IMR-90 (cell line): ENCODE measurements at regions not wholly inside any gene's neighbourhood (a gene's known extent, or its start where the extent isn't known, plus 50 kb on each side); places are given as distances from the start of the nearest gene placed in this dataset.

Experiments
- ATAC-seq: fragments of 200-7000 bp; cut with Tn5 transposase; 2 replicates; pipeline ENCODE4 v1.9.1; 2020; ENCODE audit warnings: low read depth, mild to moderate bottlenecking, moderate library complexity
- BruUV-seq: library from RNA; stranded (reverse); fragments of 400-500 nt; replicated peaks from 2 replicates; lab custom pipeline; 2021; lab: Mats Ljungman, UMichigan
- CTCF ChIA-PET: fragments of 300-600 bp; formaldehyde crosslinking; extraction: SDS; loops from one replicate; lab custom pipeline; 2021; ENCODE audit warnings: antibody characterized with exemption; lab: Yijun Ruan, JAX
- POLR2A ChIA-PET: fragments of 300-600 bp; sonication (Branson Sonifier 250); formaldehyde crosslinking; loops from one replicate; lab custom pipeline; 2022; ENCODE audit warnings: antibody characterized with exemption; ENCODE audit not compliant: unreplicated experiment; lab: Charles Lee
- DNase-seq: peaks from one replicate; pipeline ENCODE4 v3.0.0; 2013
- H2AFZ ChIP-seq: replicated peaks from 2 replicates; pipeline ENCODE3; 2013; ENCODE audit warnings: low read length, mild to moderate bottlenecking; ENCODE audit not compliant: poor library complexity
- H2AK5ac ChIP-seq: 2 replicates; pipeline ENCODE4 v1.6.1; 2013; ENCODE audit warnings: low read depth, low read length, inconsistent platforms
- H2AK9ac ChIP-seq: replicated peaks from 2 replicates; pipeline ENCODE3; 2013; ENCODE audit warnings: mild to moderate bottlenecking, low read depth, low read length, moderate library complexity; ENCODE audit not compliant: poor library complexity
- H2BK120ac ChIP-seq: 2 replicates; pipeline ENCODE4 v1.6.1; 2013; ENCODE audit warnings: low read depth, low read length, inconsistent platforms
- H2BK15ac ChIP-seq: 3 replicates; pipeline ENCODE4 v1.6.1; 2013; ENCODE audit warnings: low read depth, low read length, inconsistent platforms
- H2BK20ac ChIP-seq: 2 replicates; pipeline ENCODE4 v1.6.1; 2013; ENCODE audit warnings: low read depth, mild to moderate bottlenecking, inconsistent platforms, low read length, moderate library complexity
- H2BK5ac ChIP-seq: 2 replicates; pipeline ENCODE4 v1.6.1; 2013; ENCODE audit warnings: mild to moderate bottlenecking, low read depth, low read length, inconsistent platforms; ENCODE audit not compliant: poor library complexity, severe bottlenecking
- H3K14ac ChIP-seq: replicated peaks from 2 replicates; pipeline ENCODE4 v1.6.1; 2013; ENCODE audit warnings: low read depth, low read length, inconsistent platforms
- H3K18ac ChIP-seq: 2 replicates; pipeline ENCODE4 v1.6.1; 2013; ENCODE audit warnings: low read depth, low read length, control low read depth
- H3K23ac ChIP-seq: 2 replicates; pipeline ENCODE4 v1.6.1; 2013; ENCODE audit warnings: low read depth, low read length, inconsistent platforms
- H3K27ac ChIP-seq: 2 replicates; pipeline ENCODE4 v1.5.1; 2013; ENCODE audit warnings: mild to moderate bottlenecking, control low read depth, low read length; ENCODE audit not compliant: insufficient read depth
- H3K27me3 ChIP-seq: 2 replicates; pipeline ENCODE4 v1.6.1; 2013; ENCODE audit warnings: low read length; ENCODE audit not compliant: control insufficient read depth, insufficient read depth
- H3K36me3 ChIP-seq: 2 replicates; pipeline ENCODE4 v1.6.1; 2013; ENCODE audit warnings: low read length, mixed read lengths; ENCODE audit not compliant: control insufficient read depth, insufficient read depth
- H3K4ac ChIP-seq: 2 replicates; pipeline ENCODE4 v1.6.1; 2013; ENCODE audit warnings: low read depth, low read length, inconsistent platforms
- H3K4me1 ChIP-seq: 2 replicates; pipeline ENCODE4 v1.6.1; 2013; ENCODE audit warnings: low read length, mixed read lengths; ENCODE audit not compliant: control insufficient read depth, insufficient read depth
- H3K4me2 ChIP-seq: 2 replicates; pipeline ENCODE4 v1.6.1; 2013; ENCODE audit warnings: low read depth, mild to moderate bottlenecking, control low read depth, low read length, moderate library complexity
- H3K4me3 ChIP-seq: 2 replicates; pipeline ENCODE4 v1.5.1; 2013; ENCODE audit warnings: low read depth, mild to moderate bottlenecking, control low read depth, low read length, moderate library complexity; ENCODE audit not compliant: insufficient read depth
- H3K56ac ChIP-seq: 2 replicates; pipeline ENCODE4 v1.6.1; 2013; ENCODE audit warnings: low read length, inconsistent platforms; ENCODE audit not compliant: insufficient read depth; ENCODE audit errors: extremely low read depth
- H3K79me1 ChIP-seq, 2 experiments: 2 replicates each; pipeline ENCODE4 v1.6.1; 2013; ENCODE audit warnings: low read length in 2 of 2, inconsistent platforms in 1 of 2, low read depth in 1 of 2
- H3K9ac ChIP-seq: 2 replicates; pipeline ENCODE4 v1.6.1; 2013; ENCODE audit warnings: low read depth, low read length, control low read depth
- H3K9me1 ChIP-seq: 2 replicates; pipeline ENCODE4 v1.6.1; 2013; ENCODE audit warnings: low read length, inconsistent platforms; ENCODE audit not compliant: insufficient read depth
- H3K9me3 ChIP-seq: 2 replicates; pipeline ENCODE4 v1.6.1; 2013; ENCODE audit warnings: low read length; ENCODE audit not compliant: control insufficient read depth, insufficient read depth
- H4K20me1 ChIP-seq: 2 replicates; pipeline ENCODE4 v1.6.1; 2013; ENCODE audit warnings: low read length, inconsistent platforms; ENCODE audit not compliant: insufficient read depth
- H4K5ac ChIP-seq: 2 replicates; pipeline ENCODE4 v1.6.1; 2013; ENCODE audit warnings: mild to moderate bottlenecking, low read depth, low read length, control low read depth
- H4K8ac ChIP-seq, 2 experiments: 2 replicates each; pipeline ENCODE4 v1.6.1; 2013; ENCODE audit warnings: low read depth in 2 of 2, low read length in 2 of 2, control low read depth in 1 of 2, inconsistent platforms in 1 of 2
- H4K91ac ChIP-seq: 2 replicates; pipeline ENCODE4 v1.6.1; 2013; ENCODE audit warnings: low read depth, low read length, inconsistent platforms; ENCODE audit not compliant: insufficient read depth
- CEBPB ChIP-seq: IDR thresholded peaks from 2 replicates; pipeline ENCODE4 v1.6.1; 2012; ENCODE audit warnings: low read depth, low read length, improper control_type of control experiment
- CHD1 ChIP-seq: IDR thresholded peaks from 2 replicates; pipeline ENCODE4 v1.6.1; 2012; ENCODE audit warnings: low read depth, low read length, improper control_type of control experiment
- FOS ChIP-seq: fragments of 150-350 bp; IDR thresholded peaks from 2 replicates; pipeline ENCODE4 v1.6.1; 2016; ENCODE audit warnings: low read depth, low read length
- MAFK ChIP-seq: IDR thresholded peaks from 2 replicates; pipeline ENCODE4 v1.6.1; 2012; ENCODE audit warnings: low read depth, low read length, improper control_type of control experiment
- MXI1 ChIP-seq: IDR thresholded peaks from 2 replicates; pipeline ENCODE4 v1.6.1; 2012; ENCODE audit warnings: low read depth, mild to moderate bottlenecking, low read length, moderate library complexity, borderline replicate concordance
- RAD21 ChIP-seq: IDR thresholded peaks from 2 replicates; pipeline ENCODE4 v1.6.1; 2012; ENCODE audit warnings: low read length, improper control_type of control experiment
- SMC3 ChIP-seq: fragments of 150-350 bp; IDR thresholded peaks from 2 replicates; pipeline ENCODE4 v1.6.1; 2016; ENCODE audit warnings: low read depth, mild to moderate bottlenecking, antibody characterized with exemption, low read length, moderate library complexity
- dilution Hi-C: fragments of 300-500 bp; cut with HindIII; formaldehyde crosslinking; loops from one replicate; pipeline ENCODE4 v1.14.3; 2018; ENCODE audit warnings: low sequenced_read_pairs; ENCODE audit not compliant: unreplicated experiment
- in situ Hi-C: fragments of 300-500 bp; cut with MboI; formaldehyde crosslinking; loops from 3 replicates; pipeline ENCODE4 v1.14.3; 2019; ENCODE audit warnings: low sequenced_read_pairs, inconsistent platforms, mixed read lengths
- intact Hi-C: fragments of 100-400 bp; cut with micrococcal nuclease; formaldehyde crosslinking; loops from 2 replicates; pipeline ENCODE4 v1.10.0; 2022
- TF ChIP-seq, protein P1 (sequence below): fragments of 150-350 bp; IDR thresholded peaks from 2 replicates; pipeline ENCODE4 v1.6.1; 2016; ENCODE audit warnings: low read depth, mild to moderate bottlenecking, low read length, moderate library complexity, borderline replicate concordance

DNA sequence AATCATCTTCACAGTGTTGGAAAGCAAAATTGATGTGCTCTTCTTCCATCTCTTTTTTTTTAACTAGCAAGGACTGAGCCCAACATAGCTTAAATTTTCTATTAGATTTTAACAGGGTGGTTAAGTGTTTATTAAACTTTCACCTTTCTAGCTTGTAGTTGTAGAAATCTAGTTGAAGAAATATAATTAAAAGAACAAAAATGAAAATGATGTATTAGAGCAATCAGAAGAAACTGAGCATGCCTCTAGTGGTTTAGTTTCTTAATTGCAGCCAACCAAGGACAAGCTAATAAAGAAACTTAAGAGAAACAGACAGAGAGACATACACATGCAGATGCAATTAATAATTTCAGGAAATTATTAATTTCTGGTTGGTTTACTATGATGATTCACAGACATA is 673.0 kb upstream of the LMO3 start:
- H3K4me3 ChIP-seq: no peak overlapping the region
- no peaks in the 10 kb centered on the region for H4K20me1 ChIP-seq
- no peak overlapping the region for H2BK120ac ChIP-seq
- DNase-seq (no peak), ATAC-seq (no peak)
- in situ Hi-C loops (no loop called here), dilution Hi-C loops (no loop called here), intact Hi-C loops (no loop called here)
- no peaks in the 10 kb centered on the region for H3K4me1 ChIP-seq
- H3K9me3 ChIP-seq: 0 out of 2 replicates have a peak, but pooled peaks cover 2% of the 10 kb centered on the region
- H2BK20ac ChIP-seq: no peak overlapping the region
- no peak overlapping the region for H3K23ac ChIP-seq
- CTCF ChIA-PET: no interaction called here
- no peaks in the 10 kb centered on the region for H3K79me1 ChIP-seq
- H3K27me3 ChIP-seq: no peaks in the 10 kb centered on the region
- H3K4ac ChIP-seq: no peak overlapping the region
- no peak for TF ChIP-seq MAFK
- no peak for TF ChIP-seq FOS
- TF ChIP-seq, protein P1, sequence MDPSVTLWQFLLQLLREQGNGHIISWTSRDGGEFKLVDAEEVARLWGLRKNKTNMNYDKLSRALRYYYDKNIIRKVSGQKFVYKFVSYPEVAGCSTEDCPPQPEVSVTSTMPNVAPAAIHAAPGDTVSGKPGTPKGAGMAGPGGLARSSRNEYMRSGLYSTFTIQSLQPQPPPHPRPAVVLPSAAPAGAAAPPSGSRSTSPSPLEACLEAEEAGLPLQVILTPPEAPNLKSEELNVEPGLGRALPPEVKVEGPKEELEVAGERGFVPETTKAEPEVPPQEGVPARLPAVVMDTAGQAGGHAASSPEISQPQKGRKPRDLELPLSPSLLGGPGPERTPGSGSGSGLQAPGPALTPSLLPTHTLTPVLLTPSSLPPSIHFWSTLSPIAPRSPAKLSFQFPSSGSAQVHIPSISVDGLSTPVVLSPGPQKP: no peak
- TF ChIP-seq SMC3: no peak
- no peak for TF ChIP-seq MXI1
- no peak for TF ChIP-seq CHD1
- TF ChIP-seq CEBPB: no peak
- no peak for TF ChIP-seq RAD21
- H2AK5ac ChIP-seq: no peak overlapping the region
- H3K18ac ChIP-seq: no peak overlapping the region
- H3K9ac ChIP-seq: no peak overlapping the region
- H3K14ac ChIP-seq: no peak overlapping the region
- H3K4me2 ChIP-seq: no peak overlapping the region
- H3K9me1 ChIP-seq: no peaks in the 10 kb centered on the region
- H2BK15ac ChIP-seq: no peak overlapping the region
- no peak overlapping the region for H2BK5ac ChIP-seq
- POLR2A ChIA-PET: no interaction called here
- no peak overlapping the region for H4K5ac ChIP-seq
- no TSS peak for BruUV-seq
- H4K91ac ChIP-seq: no peak overlapping the region
- no peaks in the 10 kb centered on the region for H3K36me3 ChIP-seq
- no peak overlapping the region for H3K27ac ChIP-seq
- no peak overlapping the region for H3K56ac ChIP-seq
- no peak overlapping the region for H4K8ac ChIP-seq
- no peak overlapping the region for H2AFZ ChIP-seq
- H2AK9ac ChIP-seq: no peak overlapping the region
